ENCODE measurements at regions not wholly inside any gene's neighbourhood (a gene's known extent, or its start where the extent isn't known, plus 50 kb on each side); places are given as distances from the start of the nearest gene placed in this dataset.

- TF ChIP-seq ZFP30 (CRISPR knock-in tag; IDR thresholded peaks at IDR 0.05), result no peak
- no peak for TF ChIP-seq GLIS3 (CRISPR knock-in tag; IDR thresholded peaks at IDR 0.05)
- TF ChIP-seq SNAI2 (CRISPR knock-in tag; IDR thresholded peaks at IDR 0.05), result no peak
- TF ChIP-seq ISL1 (CRISPR knock-in tag; IDR thresholded peaks at IDR 0.05), result no peak
- no peak for TF ChIP-seq ZNF70 (CRISPR knock-in tag; IDR thresholded peaks at IDR 0.05)
- no peak for TF ChIP-seq ARNTL (CRISPR knock-in tag; IDR thresholded peaks at IDR 0.05; ENCODE audit: borderline replicate concordance, low read depth)
Measured at GRCh38 chr5:17890501-17890900, 256.2 kb downstream of the TAF11L14 start.
